GM12865 (cell line): ENCODE measurements at regions not wholly inside any gene's neighbourhood (a gene's known extent, or its start where the extent isn't known, plus 50 kb on each side); places are given as distances from the start of the nearest gene placed in this dataset.

Source experiments
- DNase-seq: peaks from one replicate; pipeline ENCODE4 v3.0.0; 2010; ENCODE audit warnings: low read depth
- H3K4me3 ChIP-seq: 2 replicates; pipeline ENCODE4 v1.5.1; 2011; ENCODE audit warnings: mild to moderate bottlenecking, low read depth, low read length, control low read depth
- TF ChIP-seq, protein P1 (sequence below): IDR thresholded peaks from 2 replicates; pipeline ENCODE4 v1.5.1; 2011; ENCODE audit warnings: low read length, control low read depth, low read depth, inconsistent platforms; ENCODE audit not compliant: insufficient read depth; ENCODE audit errors: missing control alignments

DNA sequence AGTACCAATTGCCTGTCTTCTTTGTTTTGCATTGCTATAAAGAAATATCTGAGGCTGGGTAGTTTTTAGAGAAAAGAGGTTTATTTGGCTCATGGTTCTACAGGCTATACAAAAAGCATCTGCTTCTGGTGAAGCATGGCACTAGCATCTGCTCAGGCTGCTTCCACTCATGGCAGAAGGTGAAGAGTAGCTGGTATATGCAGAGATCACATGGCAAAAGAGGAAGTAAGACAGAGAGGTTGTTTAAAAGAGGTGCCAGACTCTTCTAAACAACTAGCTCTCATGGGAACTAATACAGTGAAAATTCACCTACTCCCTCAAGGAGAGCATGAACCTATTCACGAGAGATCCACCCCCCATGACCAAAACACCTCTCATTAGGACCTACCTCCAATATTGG is 56.7 kb upstream of the GUCA2B start:
- H3K4me3 ChIP-seq = no peak overlapping the region
- DNase-seq = no peak
- TF ChIP-seq, protein P1, sequence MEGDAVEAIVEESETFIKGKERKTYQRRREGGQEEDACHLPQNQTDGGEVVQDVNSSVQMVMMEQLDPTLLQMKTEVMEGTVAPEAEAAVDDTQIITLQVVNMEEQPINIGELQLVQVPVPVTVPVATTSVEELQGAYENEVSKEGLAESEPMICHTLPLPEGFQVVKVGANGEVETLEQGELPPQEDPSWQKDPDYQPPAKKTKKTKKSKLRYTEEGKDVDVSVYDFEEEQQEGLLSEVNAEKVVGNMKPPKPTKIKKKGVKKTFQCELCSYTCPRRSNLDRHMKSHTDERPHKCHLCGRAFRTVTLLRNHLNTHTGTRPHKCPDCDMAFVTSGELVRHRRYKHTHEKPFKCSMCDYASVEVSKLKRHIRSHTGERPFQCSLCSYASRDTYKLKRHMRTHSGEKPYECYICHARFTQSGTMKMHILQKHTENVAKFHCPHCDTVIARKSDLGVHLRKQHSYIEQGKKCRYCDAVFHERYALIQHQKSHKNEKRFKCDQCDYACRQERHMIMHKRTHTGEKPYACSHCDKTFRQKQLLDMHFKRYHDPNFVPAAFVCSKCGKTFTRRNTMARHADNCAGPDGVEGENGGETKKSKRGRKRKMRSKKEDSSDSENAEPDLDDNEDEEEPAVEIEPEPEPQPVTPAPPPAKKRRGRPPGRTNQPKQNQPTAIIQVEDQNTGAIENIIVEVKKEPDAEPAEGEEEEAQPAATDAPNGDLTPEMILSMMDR = no peak

DNA sequence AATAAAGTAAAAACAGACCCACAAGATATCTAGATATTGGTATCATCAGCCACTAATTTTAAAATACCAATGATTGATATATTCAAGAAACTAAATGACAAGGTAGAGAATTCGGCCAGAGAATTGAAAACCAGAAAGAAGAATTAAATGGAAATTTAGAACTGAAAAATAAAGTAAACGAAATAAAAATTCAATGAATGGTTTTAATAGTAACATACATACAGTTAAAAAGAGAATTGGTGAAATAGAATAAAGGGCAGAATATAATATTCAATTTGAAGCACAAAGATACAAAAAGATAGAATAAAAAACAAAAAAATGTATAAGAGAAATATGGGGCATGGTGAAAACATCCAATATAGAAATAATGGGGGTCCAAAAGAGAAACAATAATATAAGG is 64.0 kb upstream of the GUCA2B start:
- no peak overlapping the region for H3K4me3 ChIP-seq
- no peak for DNase-seq
- TF ChIP-seq, protein P1 = no peak

DNA sequence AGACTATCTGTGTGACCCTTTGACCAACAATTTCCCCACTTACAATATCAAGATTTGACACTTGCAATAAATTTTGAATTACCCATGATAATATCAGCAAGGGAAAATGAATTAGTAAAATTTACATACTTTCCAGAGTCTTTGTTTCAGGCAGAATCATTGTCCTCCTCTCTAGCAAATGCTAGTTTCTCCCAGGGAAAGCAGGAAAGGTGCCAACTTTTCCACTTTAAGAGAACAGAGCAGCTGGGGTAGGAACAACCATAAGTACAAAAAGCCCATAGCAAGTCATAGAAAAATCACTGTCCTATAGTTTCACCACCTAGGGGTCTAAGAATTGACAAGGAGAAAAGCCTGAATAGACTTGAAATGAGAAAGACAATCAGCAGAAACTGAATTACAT is 67.1 kb upstream of the GUCA2B start:
- TF ChIP-seq, protein P1 = no peak
- H3K4me3 ChIP-seq = no peak overlapping the region
- DNase-seq = no peak

GRCh38 chr1:42085596-42085995 is 67.6 kb upstream of the GUCA2B start:
- no peak overlapping the region for H3K4me3 ChIP-seq
- no peak for DNase-seq
- TF ChIP-seq, protein P1 = no peak

- no peak for DNase-seq
- H3K4me3 ChIP-seq = no peak overlapping the region
- TF ChIP-seq, protein P1 = no peak
Measured at GRCh38 chr1:42081475-42081874, 71.7 kb upstream of the GUCA2B start.

DNA sequence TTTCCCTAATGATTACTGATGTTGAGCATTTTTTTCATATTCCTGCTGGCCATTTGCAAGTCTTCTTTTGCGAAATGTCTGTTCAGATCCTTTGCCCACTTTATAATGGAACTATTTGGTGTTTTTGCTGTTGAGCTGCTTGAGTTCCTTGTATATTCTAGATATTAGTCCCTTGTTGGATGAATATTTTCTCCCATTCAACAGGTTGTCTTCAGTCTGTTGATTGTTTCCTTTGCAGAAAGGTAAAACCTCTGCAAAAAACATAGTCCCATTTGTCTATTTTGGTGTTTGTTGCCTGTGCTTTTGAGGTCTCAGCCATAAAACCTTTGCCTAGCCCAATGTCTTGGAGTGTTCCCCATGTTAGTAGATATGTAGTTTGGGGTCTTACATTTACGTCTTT is 78.0 kb upstream of the GUCA2B start:
- DNase-seq = no peak
- TF ChIP-seq, protein P1 = no peak
- no peak overlapping the region for H3K4me3 ChIP-seq

- DNase-seq = no peak
- no peak overlapping the region for H3K4me3 ChIP-seq
- TF ChIP-seq, protein P1 = no peak
Measured at GRCh38 chr1:42070996-42071395, 82.2 kb upstream of the GUCA2B start.
